Naive thymus-derived CD8-positive, alpha-beta T cell (primary cell): ENCODE measurements at regions not wholly inside any gene's neighbourhood (a gene's known extent, or its start where the extent isn't known, plus 50 kb on each side); places are given as distances from the start of the nearest gene placed in this dataset.

Source experiments
- ATAC-seq, 2 donors: fragments of 150-1000 bp; cut with Tn5 transposase in 1 of 2; sonication (Bioruptor Pico), chemical (Tn5 transposase) in 1 of 2; 1 replicate in 1 of 2; 2 replicates in 1 of 2; pipeline ENCODE4 v1.10.0; 2021; ENCODE audit warnings: mild to moderate bottlenecking in 2 of 2, moderate library complexity in 2 of 2
- POLR2A ChIA-PET: fragments of 350-600 bp; sonication (Branson Sonifier 250); formaldehyde crosslinking; loops from one replicate; lab custom pipeline; 2021; ENCODE audit warnings: antibody characterized with exemption; lab: Charles Lee
- DNase-seq, 10 donors: peaks; one replicate each; pipeline versions ENCODE4 v3.0.0 to v3.0.0-alpha.2; 2020 to 2022
- H3K27ac Mint-ChIP-seq, 10 donors: one replicate each; pipeline ENCODE4 v1.8.0; 2020 to 2022; ENCODE audit warnings: mild to moderate bottlenecking in 10 of 10, mixed read lengths in 10 of 10, moderate library complexity in 4 of 10, inconsistent platforms in 1 of 10
- H3K27me3 Mint-ChIP-seq, 5 donors: one replicate each; pipeline ENCODE4 v1.8.0; 2021 to 2022; ENCODE audit warnings: mixed read lengths in 5 of 5
- H3K36me3 Mint-ChIP-seq, 3 donors: one replicate each; pipeline ENCODE4 v1.8.0; 2020 to 2022; ENCODE audit warnings: mixed read lengths in 3 of 3, mild to moderate bottlenecking in 2 of 3, inconsistent platforms in 1 of 3
- H3K4me1 Mint-ChIP-seq, 4 donors: one replicate each; pipeline ENCODE4 v1.8.0; 2021 to 2022; ENCODE audit warnings: mixed read lengths in 4 of 4
- H3K4me3 Mint-ChIP-seq, 10 donors: one replicate each; pipeline ENCODE4 v1.8.0; 2020 to 2022; ENCODE audit warnings: mild to moderate bottlenecking in 10 of 10, mixed read lengths in 10 of 10, moderate library complexity in 6 of 10, inconsistent platforms in 1 of 10
- H3K9me3 Mint-ChIP-seq, 9 donors: one replicate each; pipeline ENCODE4 v1.8.0; 2020 to 2022; ENCODE audit warnings: mixed read lengths in 9 of 9, mild to moderate bottlenecking in 3 of 9, inconsistent platforms in 1 of 9, moderate library complexity in 1 of 9

DNA sequence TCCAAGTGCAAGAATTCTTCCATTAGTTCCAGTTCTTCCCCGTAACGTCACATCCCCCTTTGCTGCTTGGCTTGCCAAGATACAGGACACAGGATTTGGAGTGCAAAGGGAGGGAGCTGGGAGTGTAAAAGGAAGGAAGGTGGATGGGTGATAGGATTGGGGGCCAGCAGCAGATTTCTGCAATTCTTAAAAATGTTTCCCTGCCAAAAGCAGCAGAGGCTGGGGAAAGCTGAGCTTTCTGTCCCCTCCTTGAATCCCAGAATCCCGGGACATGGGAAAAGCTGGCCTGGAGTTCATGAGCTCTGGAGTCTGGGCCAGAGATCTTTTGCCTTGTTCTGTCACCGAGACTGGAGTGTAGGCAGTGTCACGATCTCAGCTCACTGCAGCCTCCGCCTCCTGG, 60.0 kb upstream of the EPB41L1 start:
- Mint-ChIP-seq H3K4me1 (peaks cover 17 to 29% (median 19%) of the 10 kb centered on the region in 4 donors), H3K9me3 (no peaks in the 10 kb centered on the region), H3K27me3 (peaks cover 20 to 43% (median 29%) of the 10 kb centered on the region in 5 donors), H3K36me3 (peaks cover 0 to 4% (median 0%) of the 10 kb centered on the region in 3 donors), H3K27ac (no peak overlapping the region), H3K4me3 (peak overlapping the region in 5 of 10 donors; percentile 29 to 93 (median 67))
- DNase-seq (no peak), ATAC-seq (no peak)
- POLR2A ChIA-PET: no interaction called here

DNA sequence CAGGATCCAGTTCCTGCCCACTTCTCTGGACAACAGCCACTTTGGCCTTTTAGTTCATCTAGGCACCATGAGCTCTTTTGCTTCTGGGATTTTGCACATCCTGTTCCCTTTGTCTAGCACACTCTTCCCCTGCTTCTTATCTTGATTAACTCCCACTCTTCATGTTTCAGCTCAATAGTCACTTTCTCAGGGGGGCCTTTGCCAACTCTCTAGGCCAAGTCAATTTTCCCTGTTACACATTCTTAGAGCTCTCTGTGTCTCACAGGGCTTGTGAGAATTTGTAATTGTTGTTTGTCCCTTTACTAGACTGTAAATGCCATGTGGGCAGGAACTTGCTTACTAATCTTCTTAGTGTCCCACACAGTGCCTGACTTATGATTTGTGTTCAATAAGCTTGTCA, 58.1 kb upstream of the EPB41L1 start:
- H3K9me3 Mint-ChIP-seq: no peaks in the 10 kb centered on the region
- H3K4me3 Mint-ChIP-seq: no peak overlapping the region
- H3K36me3 Mint-ChIP-seq: peaks cover 0 to 4% (median 0%) of the 10 kb centered on the region in 3 donors
- H3K27me3 Mint-ChIP-seq: peaks cover 9 to 26% (median 17%) of the 10 kb centered on the region in 5 donors
- POLR2A ChIA-PET: no interaction called here
- peaks cover 17 to 29% (median 18%) of the 10 kb centered on the region in 4 donors for H3K4me1 Mint-ChIP-seq
- no peak overlapping the region for H3K27ac Mint-ChIP-seq
- ATAC-seq (no peak), DNase-seq (no peak)

DNA sequence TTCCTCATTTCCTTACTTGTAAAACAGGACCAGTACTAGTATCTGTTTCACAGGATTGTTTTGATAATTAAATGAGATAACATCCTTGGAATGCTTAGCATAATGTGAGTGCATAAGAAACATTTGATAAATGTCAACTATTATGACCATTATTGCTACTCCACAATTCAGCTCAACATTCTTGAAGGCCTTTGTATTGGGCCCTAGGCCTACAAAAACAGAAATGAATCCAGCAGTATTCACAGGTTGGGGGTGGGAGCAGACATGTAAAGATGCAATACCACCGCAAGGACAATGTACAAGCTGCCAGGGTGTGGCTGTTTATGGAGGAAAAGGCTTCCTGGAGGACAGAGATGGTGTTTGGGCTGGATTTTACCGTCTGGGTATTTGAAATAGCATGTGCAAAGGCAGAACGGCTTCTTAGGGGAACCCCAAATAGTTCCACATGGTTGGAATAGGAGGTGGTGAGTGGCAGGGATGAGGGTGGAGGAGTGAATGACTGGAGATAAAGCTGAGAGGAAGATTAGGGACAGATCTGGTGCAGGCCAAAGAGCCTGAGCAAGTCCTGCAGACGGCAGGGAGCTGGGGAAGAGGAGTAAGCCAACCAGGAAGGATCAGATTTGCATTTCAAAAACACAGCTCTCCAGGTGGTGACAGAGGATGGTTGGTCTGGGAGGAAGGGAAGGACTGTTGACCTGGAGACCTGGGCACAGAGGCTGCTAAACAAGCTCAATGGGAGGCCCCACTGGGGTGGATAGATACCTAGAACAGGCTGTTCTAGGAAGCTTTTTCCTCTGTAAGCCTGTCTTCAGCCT, 57.0 kb upstream of the EPB41L1 start:
- Mint-ChIP-seq H3K9me3 (no peaks in the 10 kb centered on the region), H3K36me3 (peaks cover 0 to 4% (median 0%) of the 10 kb centered on the region in 3 donors), H3K27ac (peak overlapping the region in 1 of 10 donors; percentile 16), H3K4me3 (no peak overlapping the region), H3K27me3 (peaks cover 8 to 19% (median 13%) of the 10 kb centered on the region in 5 donors), H3K4me1 (peaks cover 13 to 24% (median 14%) of the 10 kb centered on the region in 4 donors)
- ATAC-seq (no peak), DNase-seq (no peak)
- POLR2A ChIA-PET: no interaction called here

DNA sequence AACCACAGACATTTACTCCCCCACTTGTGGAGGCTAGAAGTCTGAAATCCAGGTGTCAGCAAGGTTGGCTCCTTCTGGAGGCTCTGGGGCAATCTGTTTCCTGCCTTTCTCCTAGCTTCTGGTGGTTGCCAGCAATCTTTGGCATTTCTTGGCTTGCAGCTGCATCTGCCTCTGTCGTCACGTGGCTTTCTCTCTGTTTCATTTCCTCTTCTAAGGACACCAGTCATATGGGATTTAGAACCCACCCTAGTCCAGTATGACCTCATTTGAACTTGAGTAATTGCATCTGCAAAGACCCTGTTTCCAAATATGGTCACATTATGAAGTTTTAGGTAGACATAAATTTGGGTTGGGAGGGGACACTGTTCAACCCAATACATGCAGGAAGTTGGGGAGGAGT, 56.2 kb upstream of the EPB41L1 start:
- Mint-ChIP-seq H3K4me1 (peaks cover 6 to 19% (median 10%) of the 10 kb centered on the region in 4 donors), H3K27ac (no peak overlapping the region), H3K4me3 (no peak overlapping the region), H3K9me3 (no peaks in the 10 kb centered on the region), H3K27me3 (peaks cover 4 to 14% (median 8%) of the 10 kb centered on the region in 5 donors), H3K36me3 (no peaks in the 10 kb centered on the region)
- ATAC-seq (no peak), DNase-seq (peak in 1 of 10 donors; percentile 17)
- POLR2A ChIA-PET: interaction anchor here (0.5 kb wide), 1 partner anchor 30 kb away, joined by 7 read pairs; no protein-coding TSS in a partner anchor

DNA sequence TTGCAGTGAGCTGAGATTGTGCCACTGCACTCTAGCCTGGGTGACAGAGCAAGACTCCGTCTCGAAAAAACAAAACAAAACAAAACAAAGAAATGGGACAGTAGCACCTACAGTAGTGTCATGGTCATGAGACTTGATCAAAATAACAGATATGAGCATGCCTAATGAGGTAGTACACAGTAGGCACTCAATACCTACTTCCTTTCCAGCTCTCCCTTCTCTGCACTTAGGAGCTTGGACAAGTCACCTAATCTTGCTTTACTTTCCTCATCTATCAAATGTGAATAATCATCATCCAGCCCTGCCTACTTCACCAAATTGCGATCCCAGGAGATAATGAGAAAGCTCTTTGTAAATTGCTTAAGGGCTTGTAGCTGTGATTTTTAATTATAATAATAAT, 55.4 kb upstream of the EPB41L1 start:
- Mint-ChIP-seq H3K27me3 (peaks cover 1 to 9% (median 4%) of the 10 kb centered on the region in 5 donors), H3K9me3 (no peaks in the 10 kb centered on the region)

DNA sequence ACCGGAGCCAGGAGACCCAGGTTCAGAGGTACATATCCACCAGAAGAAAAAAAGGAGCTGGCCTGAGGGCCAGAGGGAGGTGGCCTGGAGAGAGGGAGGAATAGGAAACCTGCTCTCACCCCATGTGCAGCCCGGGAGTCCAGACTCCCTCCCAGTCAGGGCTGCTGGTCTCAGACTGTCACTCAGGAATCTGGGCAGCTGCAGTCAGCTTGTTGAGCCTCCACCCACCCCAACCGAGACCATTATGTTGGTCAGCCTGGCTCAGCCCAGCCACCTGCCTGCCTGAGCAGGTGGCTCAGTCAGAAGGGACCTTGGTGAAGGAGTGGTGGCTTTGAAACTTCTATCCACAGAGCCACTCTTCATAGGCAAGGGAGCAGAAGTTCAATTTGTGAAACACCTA, 53.3 kb upstream of the EPB41L1 start:
- POLR2A ChIA-PET: no interaction called here
- no peak for DNase-seq
- H3K4me3 Mint-ChIP-seq: no peak overlapping the region
- H3K27me3 Mint-ChIP-seq: peaks cover 0 to 3% (median 0%) of the 10 kb centered on the region in 5 donors
- no peaks in the 10 kb centered on the region for H3K36me3 Mint-ChIP-seq
- H3K9me3 Mint-ChIP-seq: no peaks in the 10 kb centered on the region
- no peak for ATAC-seq
- peaks cover 1 to 13% (median 6%) of the 10 kb centered on the region in 4 donors for H3K4me1 Mint-ChIP-seq
- peak overlapping the region in 1 of 10 donors; percentile 73 for H3K27ac Mint-ChIP-seq

More for the DNA sequence above, 55.4 kb upstream of the EPB41L1 start:
- Mint-ChIP-seq H3K36me3 (no peaks in the 10 kb centered on the region), H3K4me3 (no peak overlapping the region), H3K4me1 (peaks cover 3 to 15% (median 7%) of the 10 kb centered on the region in 4 donors), H3K27ac (no peak overlapping the region)
- POLR2A ChIA-PET: no interaction called here
- DNase-seq (no peak), ATAC-seq (no peak)

DNA sequence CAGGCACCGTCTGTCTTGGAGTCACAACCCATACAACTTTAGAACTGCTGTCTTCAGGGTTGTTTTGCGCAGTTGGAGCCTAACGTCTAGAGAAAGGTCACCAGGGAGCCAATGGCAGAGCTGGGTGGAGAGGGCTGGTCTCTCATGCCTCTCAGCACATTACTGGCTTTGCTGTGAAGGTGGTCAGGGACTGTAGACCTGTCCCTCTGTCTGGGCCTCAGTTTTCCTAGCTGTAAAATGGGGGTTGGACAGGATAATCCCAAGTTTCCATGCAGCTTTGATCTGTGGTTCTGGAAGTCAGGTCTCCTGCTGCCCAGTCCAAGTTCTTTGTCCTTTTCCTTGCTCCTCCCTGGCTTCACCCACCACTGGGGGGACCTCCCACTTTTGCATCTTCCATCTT, 52.2 kb upstream of the EPB41L1 start:
- Mint-ChIP-seq H3K27ac (no peak overlapping the region), H3K9me3 (no peaks in the 10 kb centered on the region), H3K36me3 (no peaks in the 10 kb centered on the region), H3K4me3 (no peak overlapping the region), H3K27me3 (peaks cover 0 to 3% (median 0%) of the 10 kb centered on the region in 5 donors), H3K4me1 (peaks cover 1 to 13% (median 6%) of the 10 kb centered on the region in 4 donors)
- DNase-seq (no peak), ATAC-seq (no peak)
- POLR2A ChIA-PET: no interaction called here

DNA sequence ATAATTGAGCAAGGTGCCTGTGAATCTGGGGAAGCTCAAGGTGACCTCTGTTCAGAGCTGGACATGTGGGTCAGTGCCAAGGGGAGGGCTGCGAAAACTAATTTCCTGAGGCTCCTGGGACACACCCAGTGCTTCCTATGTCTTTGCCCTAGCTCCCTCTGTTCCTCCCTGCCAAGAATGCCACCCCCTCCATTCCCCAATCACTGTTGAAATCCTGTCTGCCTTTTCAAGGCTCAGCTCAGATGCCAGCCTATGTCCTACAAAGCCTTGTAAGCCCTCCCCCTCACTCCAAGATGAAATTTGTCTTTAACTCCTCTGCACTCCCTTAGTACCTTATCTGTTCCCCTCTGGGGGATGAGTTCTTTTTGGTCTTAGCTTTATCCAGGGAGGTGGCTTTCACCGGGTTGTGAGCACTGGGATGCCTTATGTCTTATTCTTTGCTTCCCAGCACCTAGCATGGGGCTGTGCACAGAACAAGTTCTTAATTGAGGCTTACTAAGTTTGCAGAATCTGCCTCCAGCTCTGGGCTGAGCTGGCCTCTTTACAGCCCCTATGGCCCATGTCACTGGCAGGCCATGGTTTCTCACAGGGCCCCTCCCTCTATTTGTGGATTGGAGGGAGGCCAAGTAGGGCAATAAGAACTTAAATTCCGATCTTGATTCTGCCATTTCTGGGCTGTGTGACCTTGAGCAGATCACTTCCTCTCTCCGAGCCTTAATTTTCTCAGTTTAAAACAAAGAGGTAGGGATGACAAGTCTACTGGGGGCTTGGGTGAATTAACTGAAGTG, 51.5 kb upstream of the EPB41L1 start:
- Mint-ChIP-seq H3K9me3 (no peaks in the 10 kb centered on the region), H3K27ac (no peak overlapping the region), H3K4me3 (no peak overlapping the region), H3K36me3 (no peaks in the 10 kb centered on the region), H3K4me1 (peaks cover 0 to 6% (median 2%) of the 10 kb centered on the region in 4 donors), H3K27me3 (peaks cover 0 to 3% (median 0%) of the 10 kb centered on the region in 5 donors)
- DNase-seq (no peak), ATAC-seq (no peak)
- POLR2A ChIA-PET: no interaction called here

DNA sequence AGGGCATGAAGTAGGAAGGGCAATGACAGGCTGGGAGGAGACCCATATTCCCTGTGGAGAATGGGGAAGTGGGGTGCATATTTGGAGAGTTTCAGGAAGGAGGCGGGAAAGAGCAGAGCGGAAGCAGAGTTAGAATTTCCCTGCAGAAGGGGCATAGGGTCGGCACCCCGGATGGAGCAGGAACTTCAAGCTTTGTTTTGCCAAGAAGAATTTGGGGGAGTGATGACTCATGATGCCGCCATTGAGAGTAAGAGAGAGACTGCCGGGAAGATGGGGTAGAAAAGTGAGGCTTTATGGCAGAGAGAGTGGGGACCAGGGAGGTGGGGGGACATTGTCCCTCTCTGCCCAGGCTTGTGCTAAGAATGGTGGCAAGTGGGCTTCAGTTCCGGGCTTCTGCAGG, 50.3 kb upstream of the EPB41L1 start:
- H3K27me3 Mint-ChIP-seq: peaks cover 0 to 3% (median 0%) of the 10 kb centered on the region in 5 donors
- H3K4me1 Mint-ChIP-seq: no peaks in the 10 kb centered on the region
- no peaks in the 10 kb centered on the region for H3K36me3 Mint-ChIP-seq
- DNase-seq: no peak
- no peak for ATAC-seq
- no peak overlapping the region for H3K27ac Mint-ChIP-seq
- no peak overlapping the region for H3K4me3 Mint-ChIP-seq
- POLR2A ChIA-PET: no interaction called here
- no peaks in the 10 kb centered on the region for H3K9me3 Mint-ChIP-seq
